SIG-M5 treated with dmso at 0.1 percent for 504 hours (cell line): ENCODE measurements at regions not wholly inside any gene's neighbourhood (a gene's known extent, or its start where the extent isn't known, plus 50 kb on each side); places are given as distances from the start of the nearest gene placed in this dataset.

Experiments used
- DNase-seq: peaks from one replicate; lab custom pipeline; 2025; ENCODE audit not compliant: unreplicated experiment; lab: John Stamatoyannopoulos, UW

GRCh38 chr16:8376430-8376829 lies 213.9 kb downstream of the TMEM114 start:
- peak; percentile 13 for DNase-seq

GRCh38 chr16:8375232-8375587 lies 215.1 kb downstream of the TMEM114 start:
- DNase-seq = no peak

- no peak for DNase-seq
These were observed 215.6 kb downstream of the TMEM114 start for GRCh38 chr16:8374586-8375231.

- DNase-seq = no peak
These were observed 216.5 kb downstream of the TMEM114 start for GRCh38 chr16:8373676-8374431.

DNA sequence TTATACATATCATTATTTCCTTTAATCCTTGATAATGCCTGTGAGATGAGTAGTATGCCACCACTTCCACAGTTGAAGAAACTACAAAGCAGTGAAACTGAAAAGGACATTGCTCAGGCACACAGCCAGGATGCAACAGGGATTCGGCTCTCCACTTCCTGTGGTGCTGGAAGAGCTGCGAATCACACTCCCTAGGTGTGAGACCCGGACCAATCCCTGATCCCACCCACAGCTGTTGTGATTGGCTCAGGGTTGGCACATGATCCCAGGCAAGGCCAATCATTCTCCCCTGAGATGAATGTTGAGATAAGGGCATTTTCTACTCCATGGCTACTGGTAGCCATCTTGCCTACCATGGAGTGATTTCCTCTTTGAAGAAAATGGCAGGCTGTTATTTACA lies 218.2 kb downstream of the TMEM114 start:
- no peak for DNase-seq

- DNase-seq = no peak
These were observed 219.7 kb downstream of the TMEM114 start for GRCh38 chr16:8370374-8371270.

- DNase-seq = no peak
These were observed 231.4 kb downstream of the TMEM114 start for GRCh38 chr16:8358937-8359336.

GRCh38 chr16:8355675-8356074 lies 234.6 kb downstream of the TMEM114 start:
- DNase-seq = peak; percentile 2

- no peak for DNase-seq
These were observed 244.0 kb downstream of the TMEM114 start for GRCh38 chr16:8346294-8346693.

GRCh38 chr16:8342276-8342675 lies 248.0 kb downstream of the TMEM114 start:
- no peak for DNase-seq

DNA sequence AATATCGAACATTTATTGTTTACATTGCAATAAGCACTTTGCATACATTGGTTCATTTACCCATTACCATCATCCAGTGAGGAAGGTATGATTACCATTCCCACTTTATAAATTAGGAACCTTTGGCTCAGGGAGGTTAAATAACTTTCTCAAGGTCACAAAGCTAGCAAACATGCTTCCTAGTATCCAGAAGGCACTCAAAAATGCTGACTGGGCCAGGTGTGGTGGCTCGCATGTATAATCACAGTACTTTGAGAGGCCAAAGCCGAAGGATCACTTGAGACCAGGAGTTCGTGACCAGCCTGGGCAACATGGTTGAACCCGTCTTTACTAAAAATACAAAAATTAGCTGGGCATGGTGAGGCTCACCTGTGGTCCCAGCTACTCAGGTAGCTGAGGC lies 259.6 kb downstream of the TMEM114 start:
- DNase-seq = no peak

GRCh38 chr16:8326232-8326631 lies 264.1 kb downstream of the TMEM114 start:
- DNase-seq = no peak

DNA sequence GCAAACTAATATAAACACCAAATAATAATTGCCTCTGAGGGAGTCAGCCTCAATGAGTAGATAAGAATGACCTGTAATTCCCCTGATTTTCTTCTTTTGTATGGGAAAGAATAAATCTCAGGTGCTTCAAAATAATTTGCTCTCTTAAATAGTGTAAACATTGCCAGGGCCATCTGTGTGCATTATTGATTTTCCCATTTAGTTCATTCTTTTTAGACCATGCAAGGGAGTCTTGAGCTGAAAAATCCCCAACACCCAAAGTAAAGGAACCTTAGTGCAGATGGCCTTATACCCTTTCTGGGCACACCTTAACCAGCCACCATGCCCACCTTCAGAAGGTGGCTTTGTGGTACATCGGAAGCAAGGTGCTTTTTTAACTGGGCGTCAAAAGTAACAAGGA lies 267.2 kb downstream of the TMEM114 start:
- no peak for DNase-seq

GRCh38 chr16:8320131-8320530 lies 270.2 kb downstream of the TMEM114 start:
- no peak for DNase-seq

- DNase-seq = no peak
These were observed 279.5 kb downstream of the TMEM114 start for GRCh38 chr16:8310816-8311215.

GRCh38 chr16:8310323-8310722 lies 280.0 kb downstream of the TMEM114 start:
- no peak for DNase-seq

DNA sequence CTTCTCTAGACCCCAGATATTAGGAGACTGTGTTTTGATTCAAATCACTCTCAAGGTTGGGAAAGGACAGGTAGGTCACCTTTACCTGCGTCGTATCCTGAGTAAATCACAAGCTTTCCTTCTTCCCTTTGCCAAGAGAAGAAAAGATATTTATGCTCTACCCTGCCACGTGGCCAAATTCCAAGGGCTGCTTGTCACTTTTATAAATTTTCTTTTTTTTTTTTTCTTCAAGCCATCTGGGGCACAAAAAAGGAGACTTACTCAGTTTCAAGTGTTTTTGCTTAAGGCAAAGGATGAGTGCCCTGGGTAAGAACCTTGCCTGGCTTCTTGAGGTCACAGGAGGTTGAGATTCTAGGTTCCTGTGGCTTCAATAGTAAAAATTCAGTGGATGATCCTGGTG lies 285.1 kb downstream of the TMEM114 start:
- no peak for DNase-seq

DNA sequence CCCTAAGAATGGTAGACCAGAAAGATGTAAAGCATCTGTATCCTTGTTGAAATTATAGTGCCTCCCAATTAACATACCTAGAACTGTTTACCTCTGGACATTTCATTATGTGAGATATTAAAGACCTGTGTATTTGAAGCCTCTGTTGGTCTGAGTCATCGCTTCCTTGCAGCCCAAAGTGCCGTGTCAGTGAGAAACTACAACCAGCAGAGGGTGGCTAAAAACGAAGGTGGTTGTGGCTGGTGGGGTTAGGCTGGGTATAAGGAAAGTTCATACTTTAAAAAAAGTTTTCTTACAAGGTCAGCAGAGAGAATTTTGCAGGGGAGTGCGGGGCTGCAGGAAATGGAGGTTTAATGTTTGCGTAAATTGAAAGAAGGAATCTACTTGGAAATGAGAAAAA lies 290.7 kb downstream of the TMEM114 start:
- no peak for DNase-seq

- no peak for DNase-seq
These were observed 294.6 kb downstream of the TMEM114 start for GRCh38 chr16:8295513-8296237.

DNA sequence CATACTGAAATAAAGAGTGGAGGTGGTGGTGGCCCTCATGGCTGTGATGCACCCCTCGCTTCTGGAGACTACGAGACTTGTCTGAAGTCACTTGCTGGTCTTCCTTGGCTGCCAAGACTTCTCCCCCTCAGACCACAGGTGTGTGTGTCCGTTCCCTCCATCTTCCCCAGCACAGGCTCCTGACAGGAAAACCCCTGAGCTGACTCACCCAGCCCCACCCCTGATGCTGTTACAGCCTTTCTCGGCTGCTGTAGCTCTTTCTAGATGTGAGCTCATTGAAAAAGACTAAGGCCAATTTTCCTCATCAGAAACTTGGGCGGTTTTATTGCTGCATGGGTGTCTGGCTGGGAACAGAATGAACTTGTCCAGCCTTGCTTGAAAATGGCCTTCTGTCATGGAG lies 296.9 kb downstream of the TMEM114 start:
- DNase-seq = no peak

GRCh38 chr16:8292271-8292670 lies 298.0 kb downstream of the TMEM114 start:
- DNase-seq = no peak
